ENCODE measurements at regions not wholly inside any gene's neighbourhood (a gene's known extent, or its start where the extent isn't known, plus 50 kb on each side); places are given as distances from the start of the nearest gene placed in this dataset.

DNA sequence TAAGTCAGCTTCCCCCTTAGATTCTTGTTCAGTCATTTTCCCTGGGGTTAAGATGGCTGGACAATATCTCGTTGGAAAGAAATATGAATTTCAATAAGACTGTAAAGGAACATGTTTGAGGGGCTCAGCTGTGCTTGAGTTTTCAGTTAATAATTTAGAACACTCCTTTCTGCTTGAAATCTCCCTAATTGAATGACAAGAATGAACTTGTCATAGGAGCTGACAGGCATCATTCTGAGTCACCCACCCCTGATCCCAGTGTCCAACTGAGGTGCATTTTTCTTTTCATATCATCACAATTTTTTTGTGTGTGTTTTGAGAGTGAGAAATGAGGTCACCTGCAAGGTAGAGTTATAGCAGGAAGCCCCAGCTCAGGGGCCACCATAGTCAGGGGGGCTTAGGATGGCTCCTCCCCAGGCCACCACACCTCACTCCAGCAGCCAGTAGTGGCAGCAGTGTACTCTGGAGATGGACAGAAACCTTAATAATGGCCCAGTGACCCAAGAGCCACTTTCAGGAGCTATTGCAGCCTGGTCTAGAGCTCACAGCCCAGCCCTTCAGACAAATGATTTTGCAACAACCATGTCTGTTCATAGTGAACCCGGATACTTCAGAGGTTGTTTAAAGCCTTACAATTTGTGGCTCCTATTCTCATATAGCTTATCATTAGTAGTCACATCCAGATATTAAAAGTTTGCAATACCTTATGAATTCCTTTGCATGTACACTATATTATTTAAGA lies 174.5 kb downstream of the MAIP1 start:
- no peaks in the 10 kb centered on the region for H3K9me3 ChIP-seq (ENCODE audit: low read length)
- H3K36me3 ChIP-seq (ENCODE audit: insufficient read depth, low read length), result no peaks in the 10 kb centered on the region
- H3K27me3 ChIP-seq (ENCODE audit: insufficient read depth, low read depth, low read length), result no peaks in the 10 kb centered on the region
- no peak overlapping the region for H3K4me3 ChIP-seq (ENCODE audit: low read length)
- no peak overlapping the region for H3K9ac ChIP-seq (ENCODE audit: low read length)
- H2AFZ ChIP-seq (ENCODE audit: low read depth, low read length), result no peak overlapping the region
- no peaks in the 10 kb centered on the region for H3F3A ChIP-seq (ENCODE audit: insufficient read depth, low read length, poor library complexity, severe bottlenecking)
- no peaks in the 10 kb centered on the region for H4K20me1 ChIP-seq (ENCODE audit: insufficient read depth)
- no peak overlapping the region for H3K27ac ChIP-seq (ENCODE audit: low read length)
- H3K79me2 ChIP-seq (replicated peaks; ENCODE audit: insufficient read depth, low read length), result no peaks in the 10 kb centered on the region
- H3K4me2 ChIP-seq (ENCODE audit: low read length), result no peak overlapping the region
- no peaks in the 10 kb centered on the region for H3K9me2 ChIP-seq (ENCODE audit: insufficient read depth, low read length)
- TF ChIP-seq TAF1 (IDR thresholded peaks at IDR 0.05; ENCODE audit: low read depth) (no peak), SMC3 (conservative IDR thresholded peaks at IDR 0.05; ENCODE audit: poor library complexity) (no peak)

DNA sequence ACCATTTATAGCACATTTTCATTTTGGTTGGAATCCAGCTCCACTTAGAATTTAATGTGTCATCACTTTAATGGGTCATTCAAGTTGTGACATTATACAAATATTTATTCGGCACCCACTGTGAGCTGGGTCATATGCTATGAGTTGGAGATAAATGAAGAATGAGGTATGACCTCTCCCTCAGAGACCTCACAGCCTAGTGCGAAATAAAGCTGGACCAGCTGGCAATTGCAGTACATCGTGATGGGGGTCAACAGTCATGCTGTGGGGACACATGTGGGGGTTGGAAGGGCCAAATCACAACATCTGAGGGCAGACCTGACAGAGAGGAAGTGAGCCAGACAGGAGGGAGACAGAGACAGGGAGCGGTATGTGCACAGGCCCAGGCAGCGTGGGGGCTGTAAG lies 175.4 kb downstream of the MAIP1 start:
- no peaks in the 10 kb centered on the region for H3K79me2 ChIP-seq (replicated peaks; ENCODE audit: insufficient read depth, low read length)
- no peak overlapping the region for H3K4me2 ChIP-seq (ENCODE audit: low read length)
- TF ChIP-seq, protein P1, sequence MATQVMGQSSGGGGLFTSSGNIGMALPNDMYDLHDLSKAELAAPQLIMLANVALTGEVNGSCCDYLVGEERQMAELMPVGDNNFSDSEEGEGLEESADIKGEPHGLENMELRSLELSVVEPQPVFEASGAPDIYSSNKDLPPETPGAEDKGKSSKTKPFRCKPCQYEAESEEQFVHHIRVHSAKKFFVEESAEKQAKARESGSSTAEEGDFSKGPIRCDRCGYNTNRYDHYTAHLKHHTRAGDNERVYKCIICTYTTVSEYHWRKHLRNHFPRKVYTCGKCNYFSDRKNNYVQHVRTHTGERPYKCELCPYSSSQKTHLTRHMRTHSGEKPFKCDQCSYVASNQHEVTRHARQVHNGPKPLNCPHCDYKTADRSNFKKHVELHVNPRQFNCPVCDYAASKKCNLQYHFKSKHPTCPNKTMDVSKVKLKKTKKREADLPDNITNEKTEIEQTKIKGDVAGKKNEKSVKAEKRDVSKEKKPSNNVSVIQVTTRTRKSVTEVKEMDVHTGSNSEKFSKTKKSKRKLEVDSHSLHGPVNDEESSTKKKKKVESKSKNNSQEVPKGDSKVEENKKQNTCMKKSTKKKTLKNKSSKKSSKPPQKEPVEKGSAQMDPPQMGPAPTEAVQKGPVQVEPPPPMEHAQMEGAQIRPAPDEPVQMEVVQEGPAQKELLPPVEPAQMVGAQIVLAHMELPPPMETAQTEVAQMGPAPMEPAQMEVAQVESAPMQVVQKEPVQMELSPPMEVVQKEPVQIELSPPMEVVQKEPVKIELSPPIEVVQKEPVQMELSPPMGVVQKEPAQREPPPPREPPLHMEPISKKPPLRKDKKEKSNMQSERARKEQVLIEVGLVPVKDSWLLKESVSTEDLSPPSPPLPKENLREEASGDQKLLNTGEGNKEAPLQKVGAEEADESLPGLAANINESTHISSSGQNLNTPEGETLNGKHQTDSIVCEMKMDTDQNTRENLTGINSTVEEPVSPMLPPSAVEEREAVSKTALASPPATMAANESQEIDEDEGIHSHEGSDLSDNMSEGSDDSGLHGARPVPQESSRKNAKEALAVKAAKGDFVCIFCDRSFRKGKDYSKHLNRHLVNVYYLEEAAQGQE (IDR thresholded peaks at IDR 0.05; ENCODE audit: borderline replicate concordance), result no peak
- TF ChIP-seq EZH2 (IDR thresholded peaks at IDR 0.05; ENCODE audit: borderline replicate concordance, insufficient read depth, low read length, poor library complexity, severe bottlenecking), result no peak
- no peak for TF ChIP-seq RAD21 (conservative IDR thresholded peaks at IDR 0.05)
- no peak for TF ChIP-seq SMC3 (conservative IDR thresholded peaks at IDR 0.05; ENCODE audit: poor library complexity)
- no peak for TF ChIP-seq MXI1 (conservative IDR thresholded peaks at IDR 0.05; ENCODE audit: poor library complexity, severe bottlenecking)
- no peak for TF ChIP-seq POLR2AphosphoS5 (IDR thresholded peaks at IDR 0.05)
- TF ChIP-seq TAF1 (IDR thresholded peaks at IDR 0.05; ENCODE audit: low read depth), result no peak
- H3K27ac ChIP-seq (ENCODE audit: low read length), result no peak overlapping the region
- H3K36me3 ChIP-seq (ENCODE audit: insufficient read depth, low read length), result no peaks in the 10 kb centered on the region
- no peaks in the 10 kb centered on the region for H3F3A ChIP-seq (ENCODE audit: insufficient read depth, low read length, poor library complexity, severe bottlenecking)
- no peak overlapping the region for H2AFZ ChIP-seq (ENCODE audit: low read depth, low read length)
- H4K20me1 ChIP-seq (ENCODE audit: insufficient read depth), result no peaks in the 10 kb centered on the region
- no peaks in the 10 kb centered on the region for H3K9me3 ChIP-seq (ENCODE audit: low read length)
- H3K4me3 ChIP-seq (ENCODE audit: low read length), result no peak overlapping the region
- no peaks in the 10 kb centered on the region for H3K27me3 ChIP-seq (ENCODE audit: insufficient read depth, low read depth, low read length)
- H3K9ac ChIP-seq (ENCODE audit: low read length), result no peak overlapping the region
- no peaks in the 10 kb centered on the region for H3K9me2 ChIP-seq (ENCODE audit: insufficient read depth, low read length)

DNA sequence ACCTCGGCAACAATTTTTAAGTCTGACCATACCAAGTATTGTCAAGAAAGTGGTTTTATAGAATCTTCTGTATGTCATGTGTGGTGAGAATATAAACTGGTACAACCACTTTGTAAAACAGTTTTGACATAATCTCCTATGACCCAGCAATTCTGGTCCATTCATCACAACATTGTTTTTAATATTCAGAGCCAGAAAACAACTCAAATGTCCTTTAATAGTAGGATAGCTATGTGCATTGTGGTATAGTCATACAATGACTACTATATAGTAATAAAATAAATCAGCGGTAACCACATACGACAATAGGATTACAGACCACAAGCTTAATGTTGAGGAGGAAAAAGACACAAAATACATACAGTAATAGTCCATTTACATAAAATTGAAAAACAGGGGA lies 175.2 kb upstream of the SPATS2L start:
- Histone ChIP-seq H3K9me3 (ENCODE audit: low read length) (no peaks in the 10 kb centered on the region), H3K27ac (ENCODE audit: low read length) (no peak overlapping the region), H3K79me2 (replicated peaks; ENCODE audit: insufficient read depth, low read length) (no peaks in the 10 kb centered on the region), H3K27me3 (ENCODE audit: insufficient read depth, low read depth, low read length) (no peaks in the 10 kb centered on the region), H3F3A (ENCODE audit: insufficient read depth, low read length, poor library complexity, severe bottlenecking) (no peaks in the 10 kb centered on the region), H3K36me3 (ENCODE audit: insufficient read depth, low read length) (no peaks in the 10 kb centered on the region), H3K4me3 (ENCODE audit: low read length) (no peak overlapping the region), H3K4me2 (ENCODE audit: low read length) (no peak overlapping the region), H3K9me2 (ENCODE audit: insufficient read depth, low read length) (no peaks in the 10 kb centered on the region), H4K20me1 (ENCODE audit: insufficient read depth) (no peaks in the 10 kb centered on the region), H3K9ac (ENCODE audit: low read length) (no peak overlapping the region), H2AFZ (ENCODE audit: low read depth, low read length) (no peak overlapping the region)
- TF ChIP-seq EZH2 (IDR thresholded peaks at IDR 0.05; ENCODE audit: borderline replicate concordance, insufficient read depth, low read length, poor library complexity, severe bottlenecking), result no peak
- no peak for TF ChIP-seq POLR2AphosphoS5 (IDR thresholded peaks at IDR 0.05)
- TF ChIP-seq, protein P1 (IDR thresholded peaks at IDR 0.05; ENCODE audit: borderline replicate concordance), result no peak
- TF ChIP-seq EP300 (conservative IDR thresholded peaks at IDR 0.05; ENCODE audit: poor library complexity, severe bottlenecking), result no peak
- TF ChIP-seq, protein P2, sequence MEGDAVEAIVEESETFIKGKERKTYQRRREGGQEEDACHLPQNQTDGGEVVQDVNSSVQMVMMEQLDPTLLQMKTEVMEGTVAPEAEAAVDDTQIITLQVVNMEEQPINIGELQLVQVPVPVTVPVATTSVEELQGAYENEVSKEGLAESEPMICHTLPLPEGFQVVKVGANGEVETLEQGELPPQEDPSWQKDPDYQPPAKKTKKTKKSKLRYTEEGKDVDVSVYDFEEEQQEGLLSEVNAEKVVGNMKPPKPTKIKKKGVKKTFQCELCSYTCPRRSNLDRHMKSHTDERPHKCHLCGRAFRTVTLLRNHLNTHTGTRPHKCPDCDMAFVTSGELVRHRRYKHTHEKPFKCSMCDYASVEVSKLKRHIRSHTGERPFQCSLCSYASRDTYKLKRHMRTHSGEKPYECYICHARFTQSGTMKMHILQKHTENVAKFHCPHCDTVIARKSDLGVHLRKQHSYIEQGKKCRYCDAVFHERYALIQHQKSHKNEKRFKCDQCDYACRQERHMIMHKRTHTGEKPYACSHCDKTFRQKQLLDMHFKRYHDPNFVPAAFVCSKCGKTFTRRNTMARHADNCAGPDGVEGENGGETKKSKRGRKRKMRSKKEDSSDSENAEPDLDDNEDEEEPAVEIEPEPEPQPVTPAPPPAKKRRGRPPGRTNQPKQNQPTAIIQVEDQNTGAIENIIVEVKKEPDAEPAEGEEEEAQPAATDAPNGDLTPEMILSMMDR (IDR thresholded peaks at IDR 0.05; ENCODE audit: poor library complexity, severe bottlenecking), result no peak
- no peak for TF ChIP-seq MXI1 (conservative IDR thresholded peaks at IDR 0.05; ENCODE audit: poor library complexity, severe bottlenecking)
- no peak for TF ChIP-seq SMC3 (conservative IDR thresholded peaks at IDR 0.05; ENCODE audit: poor library complexity)
- no peak for TF ChIP-seq TAF1 (IDR thresholded peaks at IDR 0.05; ENCODE audit: low read depth)
- no peak for TF ChIP-seq RAD21 (conservative IDR thresholded peaks at IDR 0.05)

All from neural cell (in vitro differentiated cells).